ENCODE measurements at regions not wholly inside any gene's neighbourhood (a gene's known extent, or its start where the extent isn't known, plus 50 kb on each side); places are given as distances from the start of the nearest gene placed in this dataset.

GRCh38 chr4:45064741-45065140 lies 338.4 kb upstream of the GNPDA2 start:
- peaks cover 2% of the 10 kb centered on the region for H3K9me3 ChIP-seq (ENCODE audit: control insufficient read depth, low read depth, low read length)
- no peaks in the 10 kb centered on the region for H3K27me3 ChIP-seq (ENCODE audit: control insufficient read depth, insufficient read depth, low read length)
- H3K4me1 ChIP-seq (ENCODE audit: control insufficient read depth, insufficient read depth, low read length), result no peaks in the 10 kb centered on the region
- H3K36me3 ChIP-seq (ENCODE audit: control insufficient read depth, insufficient read depth, low read length), result no peaks in the 10 kb centered on the region
- H3K27ac ChIP-seq (ENCODE audit: low read length), result no peak overlapping the region
- 80% methylated on average over 1 of the region's 7 CpGs for WGBS (ENCODE audit: insufficient coverage, low lambda C conversion rate)
- no peak overlapping the region for H3K4me3 ChIP-seq (ENCODE audit: low read length)
- DNase-seq, result no peak

DNA sequence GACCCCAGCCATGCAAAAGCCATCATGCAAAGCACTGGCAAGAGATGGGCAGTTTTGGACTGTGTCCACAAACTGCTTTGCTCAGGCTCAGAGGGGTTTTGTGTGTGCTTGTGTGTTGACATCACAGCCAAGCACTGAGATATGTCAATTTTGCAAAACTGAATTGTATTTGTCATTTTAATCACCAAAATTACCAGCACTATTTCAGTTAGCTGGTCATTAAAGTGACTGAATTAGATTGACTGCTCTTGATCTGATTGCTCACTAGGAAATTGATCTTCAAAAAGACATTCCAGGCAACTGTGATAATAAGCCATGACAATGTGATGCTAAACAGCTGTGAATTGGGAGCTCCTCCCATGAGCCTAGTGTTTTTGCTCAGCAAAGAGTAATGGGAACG lies 337.3 kb upstream of the GNPDA2 start:
- no peak overlapping the region for H3K27ac ChIP-seq (ENCODE audit: low read length)
- H3K4me1 ChIP-seq (ENCODE audit: control insufficient read depth, insufficient read depth, low read length), result no peaks in the 10 kb centered on the region
- WGBS (ENCODE audit: insufficient coverage, low lambda C conversion rate), result 0% methylated on average over 1 of the region's 1 CpG
- H3K36me3 ChIP-seq (ENCODE audit: control insufficient read depth, insufficient read depth, low read length), result no peaks in the 10 kb centered on the region
- DNase-seq, result peak in 1 of 2 donors; percentile 4
- no peaks in the 10 kb centered on the region for H3K27me3 ChIP-seq (ENCODE audit: control insufficient read depth, insufficient read depth, low read length)
- peaks cover 2% of the 10 kb centered on the region for H3K9me3 ChIP-seq (ENCODE audit: control insufficient read depth, low read depth, low read length)
- H3K4me3 ChIP-seq (ENCODE audit: low read length), result no peak overlapping the region

GRCh38 chr4:45062935-45063545 lies 336.7 kb upstream of the GNPDA2 start:
- Histone ChIP-seq H3K4me3 (ENCODE audit: low read length) (no peak overlapping the region), H3K4me1 (ENCODE audit: control insufficient read depth, insufficient read depth, low read length) (no peaks in the 10 kb centered on the region), H3K27me3 (ENCODE audit: control insufficient read depth, insufficient read depth, low read length) (no peaks in the 10 kb centered on the region), H3K27ac (ENCODE audit: low read length) (no peak overlapping the region), H3K9me3 (ENCODE audit: control insufficient read depth, low read depth, low read length) (peaks cover 5% of the 10 kb centered on the region), H3K36me3 (ENCODE audit: control insufficient read depth, insufficient read depth, low read length) (no peaks in the 10 kb centered on the region)
- WGBS (ENCODE audit: insufficient coverage, low lambda C conversion rate), result no CpG with 5 or more reads among the region's 1 CpG
- DNase-seq, result peak in 1 of 2 donors; percentile 2

- no peaks in the 10 kb centered on the region for H3K4me1 ChIP-seq (ENCODE audit: control insufficient read depth, insufficient read depth, low read length)
- WGBS (ENCODE audit: insufficient coverage, low lambda C conversion rate), result no CpG with 5 or more reads among the region's 2 CpGs
Observed at GRCh38 chr4:45043911-45044310, 317.6 kb upstream of the GNPDA2 start.

DNA sequence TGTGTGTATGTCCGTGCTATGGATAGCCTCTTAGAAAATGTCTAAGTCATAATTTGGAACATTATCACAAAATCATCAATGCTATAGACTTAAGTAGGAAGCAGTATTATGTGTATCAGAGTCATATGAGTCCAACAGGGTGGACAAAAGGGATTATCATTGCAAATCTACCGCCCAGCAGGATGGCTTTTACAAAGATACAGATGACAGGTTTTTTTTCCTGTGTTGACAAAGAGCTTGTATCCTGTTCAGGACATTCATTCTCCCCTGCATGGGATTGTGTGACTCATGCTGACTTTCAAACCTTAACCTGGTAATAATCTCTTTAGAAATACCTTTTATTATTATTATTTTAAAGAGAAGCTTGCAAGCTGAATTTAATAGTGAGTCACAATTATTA lies 310.3 kb upstream of the GNPDA2 start:
- Histone ChIP-seq H3K36me3 (ENCODE audit: control insufficient read depth, insufficient read depth, low read length) (no peaks in the 10 kb centered on the region), H3K27ac (ENCODE audit: low read length) (no peak overlapping the region), H3K27me3 (ENCODE audit: control insufficient read depth, insufficient read depth, low read length) (no peaks in the 10 kb centered on the region), H3K4me1 (ENCODE audit: control insufficient read depth, insufficient read depth, low read length) (no peaks in the 10 kb centered on the region), H3K4me3 (ENCODE audit: low read length) (no peak overlapping the region), H3K9me3 (ENCODE audit: control insufficient read depth, low read depth, low read length) (no peaks in the 10 kb centered on the region)
- no peak for DNase-seq
- WGBS (ENCODE audit: insufficient coverage, low lambda C conversion rate), result 86% methylated on average over 1 of the region's 2 CpGs

More at GRCh38 chr4:45043911-45044310, 317.6 kb upstream of the GNPDA2 start:
- peaks cover 3% of the 10 kb centered on the region for H3K9me3 ChIP-seq (ENCODE audit: control insufficient read depth, low read depth, low read length)
- H3K27me3 ChIP-seq (ENCODE audit: control insufficient read depth, insufficient read depth, low read length), result no peaks in the 10 kb centered on the region
- no peaks in the 10 kb centered on the region for H3K36me3 ChIP-seq (ENCODE audit: control insufficient read depth, insufficient read depth, low read length)
- H3K4me3 ChIP-seq (ENCODE audit: low read length), result no peak overlapping the region
- H3K27ac ChIP-seq (ENCODE audit: low read length), result no peak overlapping the region
- no peak for DNase-seq

DNA sequence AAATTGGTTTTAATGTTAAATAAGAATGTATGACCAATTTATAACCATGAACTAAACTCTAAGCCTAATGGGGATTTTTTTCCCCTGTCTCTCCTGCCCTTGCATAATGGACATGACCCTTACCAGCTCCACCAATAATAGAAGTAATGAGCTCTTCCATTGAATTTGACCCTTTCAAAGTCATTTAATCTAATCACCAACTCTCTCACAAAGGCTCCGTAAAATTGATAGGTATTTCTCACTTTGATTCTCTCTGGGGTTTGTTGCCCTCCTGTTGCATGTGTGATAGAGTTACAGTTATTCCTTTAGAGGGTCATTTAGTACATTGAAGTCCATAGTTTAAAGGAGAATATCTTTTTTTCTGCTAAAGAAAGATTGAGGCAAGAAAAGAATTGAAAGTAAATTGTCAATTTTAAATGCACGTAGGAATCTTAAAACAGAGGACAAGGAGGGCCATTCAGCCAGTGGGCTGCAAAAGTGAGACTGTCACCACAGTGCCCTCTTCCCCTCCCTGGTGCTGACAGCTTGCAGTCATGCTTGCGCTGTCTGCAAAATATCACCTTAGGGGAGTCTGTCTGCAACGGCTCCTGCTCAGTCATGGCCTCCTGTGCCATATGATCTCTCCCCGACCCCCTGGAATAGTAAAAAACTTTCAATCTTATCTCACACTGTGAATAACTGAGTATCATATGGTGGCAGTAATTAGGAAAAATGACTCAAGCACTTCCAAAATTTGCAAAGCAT lies 307.5 kb upstream of the GNPDA2 start:
- Histone ChIP-seq H3K4me3 (ENCODE audit: low read length) (no peak overlapping the region), H3K27ac (ENCODE audit: low read length) (no peak overlapping the region), H3K36me3 (ENCODE audit: control insufficient read depth, insufficient read depth, low read length) (no peaks in the 10 kb centered on the region), H3K27me3 (ENCODE audit: control insufficient read depth, insufficient read depth, low read length) (no peaks in the 10 kb centered on the region), H3K9me3 (ENCODE audit: control insufficient read depth, low read depth, low read length) (no peaks in the 10 kb centered on the region), H3K4me1 (ENCODE audit: control insufficient read depth, insufficient read depth, low read length) (no peaks in the 10 kb centered on the region)
- WGBS (ENCODE audit: insufficient coverage, low lambda C conversion rate), result 60% methylated on average over 1 of the region's 5 CpGs
- no peak for DNase-seq

GRCh38 chr4:45030059-45030458 lies 303.7 kb upstream of the GNPDA2 start:
- Histone ChIP-seq H3K9me3 (ENCODE audit: control insufficient read depth, low read depth, low read length) (no peaks in the 10 kb centered on the region), H3K36me3 (ENCODE audit: control insufficient read depth, insufficient read depth, low read length) (no peaks in the 10 kb centered on the region), H3K4me3 (ENCODE audit: low read length) (no peak overlapping the region), H3K4me1 (ENCODE audit: control insufficient read depth, insufficient read depth, low read length) (no peaks in the 10 kb centered on the region), H3K27me3 (ENCODE audit: control insufficient read depth, insufficient read depth, low read length) (no peaks in the 10 kb centered on the region), H3K27ac (ENCODE audit: low read length) (no peak overlapping the region)
- DNase-seq, result peak; percentile 6 to 82
- WGBS (ENCODE audit: insufficient coverage, low lambda C conversion rate), result no CpG with 5 or more reads among the region's 1 CpG

DNA sequence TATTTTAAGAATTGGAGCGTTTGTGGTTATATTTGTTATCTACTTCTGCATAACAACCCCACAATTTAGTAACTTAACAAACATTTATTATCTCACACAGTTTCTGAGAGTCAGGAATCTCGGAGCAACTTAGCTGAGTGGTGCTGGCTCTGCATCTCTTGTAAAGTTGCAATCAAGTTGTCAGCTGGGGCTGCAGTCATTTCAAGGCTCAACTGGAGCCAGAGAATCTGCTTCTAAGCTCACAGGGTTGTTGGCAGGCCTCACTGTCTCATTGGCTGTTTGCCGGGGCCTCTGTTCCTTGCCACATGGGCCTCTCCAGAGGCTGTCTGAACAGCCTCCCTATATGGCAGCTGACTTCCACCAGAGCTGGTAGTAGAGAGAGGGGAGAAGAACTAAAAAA lies 281.2 kb upstream of the GNPDA2 start:
- Histone ChIP-seq H3K4me3 (ENCODE audit: low read length) (no peak overlapping the region), H3K9me3 (ENCODE audit: control insufficient read depth, low read depth, low read length) (no peaks in the 10 kb centered on the region), H3K36me3 (ENCODE audit: control insufficient read depth, insufficient read depth, low read length) (no peaks in the 10 kb centered on the region), H3K27ac (ENCODE audit: low read length) (no peak overlapping the region), H3K4me1 (ENCODE audit: control insufficient read depth, insufficient read depth, low read length) (no peaks in the 10 kb centered on the region), H3K27me3 (ENCODE audit: control insufficient read depth, insufficient read depth, low read length) (no peaks in the 10 kb centered on the region)
- no peak for DNase-seq
- no CpG with 5 or more reads among the region's 3 CpGs for WGBS (ENCODE audit: insufficient coverage, low lambda C conversion rate)

DNA sequence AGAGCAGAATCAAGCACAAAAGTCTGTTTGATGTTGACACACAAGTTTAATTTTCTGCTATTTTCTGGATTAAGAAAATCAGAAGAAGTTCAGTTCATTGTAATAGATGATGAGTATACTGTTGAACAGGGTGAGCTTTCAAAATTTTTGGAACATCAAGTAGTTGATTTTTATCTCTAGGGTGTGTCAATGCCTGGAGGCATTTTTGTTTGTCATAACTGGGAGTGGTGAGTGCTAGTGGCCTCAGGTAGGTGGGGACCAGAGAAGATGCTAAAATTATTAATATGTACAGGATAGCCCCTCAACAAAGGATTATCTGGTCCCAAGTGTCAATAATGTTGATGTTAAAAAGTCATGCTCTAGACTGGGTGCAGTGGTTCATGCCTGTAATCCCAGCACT lies 279.7 kb upstream of the GNPDA2 start:
- H3K27me3 ChIP-seq (ENCODE audit: control insufficient read depth, insufficient read depth, low read length), result no peaks in the 10 kb centered on the region
- no peak overlapping the region for H3K4me3 ChIP-seq (ENCODE audit: low read length)
- H3K27ac ChIP-seq (ENCODE audit: low read length), result no peak overlapping the region
- no peaks in the 10 kb centered on the region for H3K4me1 ChIP-seq (ENCODE audit: control insufficient read depth, insufficient read depth, low read length)
- DNase-seq, result no peak
- no peaks in the 10 kb centered on the region for H3K36me3 ChIP-seq (ENCODE audit: control insufficient read depth, insufficient read depth, low read length)
- H3K9me3 ChIP-seq (ENCODE audit: control insufficient read depth, low read depth, low read length), result no peaks in the 10 kb centered on the region

DNA sequence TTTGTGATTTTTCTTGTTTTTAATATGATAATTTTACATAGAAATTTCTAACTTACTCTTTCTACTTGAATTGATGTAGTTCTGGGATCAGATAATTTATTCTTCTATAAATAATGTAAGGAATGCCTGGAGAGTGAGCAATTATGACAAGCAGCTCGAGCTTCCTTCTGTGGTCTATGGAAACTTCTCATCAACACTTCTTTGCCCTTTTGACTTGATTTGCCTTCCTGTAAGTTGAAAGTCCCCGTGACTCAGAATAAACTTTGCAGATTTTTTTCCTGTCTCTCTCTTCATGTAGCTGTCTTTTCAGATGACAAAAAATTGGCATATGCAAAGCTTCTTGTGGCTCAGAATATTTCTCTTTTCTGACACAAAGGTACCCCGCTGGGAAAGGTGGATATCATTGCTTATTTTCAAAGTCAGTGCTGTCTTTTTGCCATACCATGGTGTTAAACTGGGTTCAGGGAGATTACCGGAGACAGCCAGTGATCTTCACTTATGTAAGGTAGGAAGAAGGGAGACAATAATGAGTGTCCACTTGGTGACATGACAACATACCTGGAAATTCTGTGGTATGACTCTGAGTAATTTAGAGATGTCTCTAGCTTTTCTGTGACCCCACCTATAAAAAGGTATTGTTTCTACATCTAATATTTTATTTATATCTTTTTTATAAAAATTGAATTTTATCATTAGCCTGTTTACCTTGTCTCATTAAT lies 278.6 kb upstream of the GNPDA2 start:
- Histone ChIP-seq H3K4me3 (ENCODE audit: low read length) (no peak overlapping the region), H3K27me3 (ENCODE audit: control insufficient read depth, insufficient read depth, low read length) (no peaks in the 10 kb centered on the region), H3K4me1 (ENCODE audit: control insufficient read depth, insufficient read depth, low read length) (no peaks in the 10 kb centered on the region), H3K9me3 (ENCODE audit: control insufficient read depth, low read depth, low read length) (no peaks in the 10 kb centered on the region), H3K27ac (ENCODE audit: low read length) (no peak overlapping the region), H3K36me3 (ENCODE audit: control insufficient read depth, insufficient read depth, low read length) (no peaks in the 10 kb centered on the region)
- no peak for DNase-seq
- WGBS (ENCODE audit: insufficient coverage, low lambda C conversion rate), result 60% methylated on average over 2 of the region's 4 CpGs

Data from large intestine (tissue), 3 donors.